Left kidney (tissue), 1 donor: ENCODE measurements at regions not wholly inside any gene's neighbourhood (a gene's known extent, or its start where the extent isn't known, plus 50 kb on each side); places are given as distances from the start of the nearest gene placed in this dataset.

ENCODE experiments used
- DNase-seq: peaks from one replicate; pipeline ENCODE4 v3.0.0-alpha.2; 2013

DNA sequence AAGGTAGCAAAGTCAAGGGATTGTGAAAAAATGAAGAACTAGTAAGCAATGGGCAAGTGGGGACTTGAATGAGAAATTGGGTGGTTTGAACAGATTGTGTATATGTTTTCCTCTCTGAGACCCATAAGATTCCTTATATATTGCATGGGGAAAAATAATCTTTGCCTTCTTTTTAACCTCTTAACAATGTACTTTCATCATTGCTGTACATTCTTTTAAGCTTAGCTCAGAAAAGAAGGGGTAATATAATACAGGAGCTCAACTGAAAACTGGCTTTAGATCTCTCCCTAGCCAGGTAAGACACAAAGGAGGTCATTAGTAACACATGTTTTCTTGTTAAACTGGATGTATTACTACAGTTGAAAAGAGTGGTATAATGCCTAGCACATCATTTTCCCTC, 287.2 kb downstream of the RNF144B start:
- DNase-seq = no peak

- no peak for DNase-seq
These were observed 288.7 kb downstream of the RNF144B start for GRCh38 chr6:18675881-18676280.

DNA sequence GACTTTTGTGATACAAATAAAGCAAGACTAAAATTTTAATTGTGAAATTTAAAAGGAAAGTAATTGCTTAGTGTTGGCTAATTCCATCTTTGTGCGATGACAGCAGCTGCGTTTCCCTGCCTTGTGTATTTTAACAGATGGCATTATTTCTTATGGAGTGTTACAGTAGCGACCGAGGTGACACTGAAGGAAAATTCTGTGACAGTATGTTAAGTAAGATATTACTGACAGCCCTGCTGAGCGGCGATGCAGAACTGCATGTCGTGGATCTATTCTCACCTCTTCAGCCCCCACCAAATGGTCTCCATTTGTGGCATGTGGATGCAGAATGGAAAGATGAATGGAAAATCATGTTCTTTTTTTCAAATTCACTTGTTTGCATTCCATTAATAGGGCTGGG, 289.4 kb downstream of the RNF144B start:
- no peak for DNase-seq

- DNase-seq = no peak
These were observed 293.7 kb downstream of the RNF144B start for GRCh38 chr6:18680842-18681241.

- no peak for DNase-seq
These were observed 294.8 kb downstream of the RNF144B start for GRCh38 chr6:18681832-18682503.

- no peak for DNase-seq
These were observed 297.2 kb downstream of the RNF144B start for GRCh38 chr6:18684343-18684742.

DNA sequence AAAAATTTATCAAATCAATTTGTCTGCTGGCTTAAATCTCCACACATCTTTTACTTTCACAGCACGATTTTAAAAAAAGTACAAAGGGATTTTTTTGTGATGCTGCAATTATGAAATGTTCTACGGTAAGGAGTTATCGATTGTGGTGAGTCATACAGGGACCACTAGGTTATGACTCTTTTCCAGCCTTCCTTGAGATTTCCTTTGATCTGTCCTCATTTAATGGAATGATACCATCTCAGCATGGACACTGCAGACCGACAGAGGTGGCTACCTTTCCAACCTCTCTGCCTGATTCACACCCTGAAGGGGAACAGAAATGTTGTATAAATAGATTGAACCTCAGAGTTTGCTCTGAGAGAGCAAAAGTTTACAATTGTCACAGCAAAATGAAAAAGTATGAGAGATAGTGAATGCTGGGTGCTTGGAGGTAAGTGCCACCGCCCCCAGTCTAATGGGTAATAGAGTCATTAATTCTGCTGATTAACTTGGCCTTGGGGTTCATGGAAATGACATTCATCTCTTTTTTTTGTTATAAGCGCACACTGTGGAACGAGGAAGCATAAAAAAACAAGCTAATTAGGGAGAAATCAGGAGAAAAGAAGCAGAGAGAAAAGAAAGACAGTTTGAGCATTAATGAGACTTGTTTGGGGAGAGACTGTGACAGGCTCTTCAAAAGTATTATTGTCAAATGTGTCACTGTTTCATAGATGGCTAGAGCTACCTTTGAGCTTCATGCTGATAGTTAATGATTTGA, 306.0 kb downstream of the RNF144B start:
- DNase-seq = no peak

GRCh38 chr6:18693881-18694280, 306.7 kb downstream of the RNF144B start:
- no peak for DNase-seq

DNA sequence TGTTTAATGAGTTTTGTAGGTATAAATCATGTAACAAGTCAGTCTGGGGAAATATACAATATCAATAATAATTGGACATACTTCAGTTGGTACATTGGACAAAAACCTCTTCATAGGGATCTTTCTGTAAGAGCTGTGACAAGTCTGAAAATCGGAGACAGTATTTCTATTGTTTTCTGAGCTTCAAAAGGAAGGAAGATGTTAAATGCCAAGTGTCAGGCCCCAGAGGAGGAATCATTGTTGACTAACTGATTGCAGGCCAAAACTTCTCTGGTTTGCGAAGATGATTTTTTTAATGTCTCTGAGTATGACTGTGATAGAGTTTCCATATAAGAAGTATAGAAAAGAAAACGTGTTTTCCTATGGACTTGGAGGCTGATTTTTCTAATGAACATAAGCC, 316.4 kb downstream of the RNF144B start:
- no peak for DNase-seq

DNA sequence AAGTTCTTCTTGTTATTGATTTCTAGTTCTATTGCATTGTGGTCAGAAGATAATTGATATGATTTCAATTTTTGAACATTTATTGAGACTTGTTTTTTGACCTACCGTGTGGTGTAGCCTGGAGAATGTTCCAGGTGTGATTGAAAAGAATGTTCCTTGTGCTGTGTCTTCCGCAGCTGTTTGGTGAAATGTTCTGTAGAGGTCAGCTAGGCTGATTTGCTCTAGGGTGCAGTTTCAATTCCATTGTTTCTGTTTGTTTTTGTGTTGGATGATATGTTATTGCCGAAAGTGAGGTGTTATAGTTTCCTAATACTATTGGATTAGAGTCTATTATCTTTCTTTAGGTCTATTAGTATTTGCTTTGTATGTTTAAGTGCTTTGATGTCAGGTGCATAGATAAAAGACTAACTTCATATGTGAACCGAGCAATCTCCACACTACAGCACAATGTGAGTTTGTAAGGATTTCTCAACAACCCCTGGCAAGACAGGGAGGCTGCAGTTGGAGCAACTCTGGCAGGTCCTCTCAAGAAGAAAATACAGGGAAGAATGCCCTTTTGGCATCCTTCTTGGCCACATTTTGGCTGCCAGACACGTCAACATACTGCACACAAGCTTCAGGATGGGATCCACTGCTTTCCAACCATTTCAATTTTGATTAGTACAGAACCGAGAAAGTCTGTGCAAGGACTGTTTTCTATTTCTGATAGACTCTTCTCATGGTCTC, 320.7 kb downstream of the RNF144B start:
- DNase-seq = no peak

GRCh38 chr6:18712595-18712994, 325.4 kb downstream of the RNF144B start:
- no peak for DNase-seq

DNA sequence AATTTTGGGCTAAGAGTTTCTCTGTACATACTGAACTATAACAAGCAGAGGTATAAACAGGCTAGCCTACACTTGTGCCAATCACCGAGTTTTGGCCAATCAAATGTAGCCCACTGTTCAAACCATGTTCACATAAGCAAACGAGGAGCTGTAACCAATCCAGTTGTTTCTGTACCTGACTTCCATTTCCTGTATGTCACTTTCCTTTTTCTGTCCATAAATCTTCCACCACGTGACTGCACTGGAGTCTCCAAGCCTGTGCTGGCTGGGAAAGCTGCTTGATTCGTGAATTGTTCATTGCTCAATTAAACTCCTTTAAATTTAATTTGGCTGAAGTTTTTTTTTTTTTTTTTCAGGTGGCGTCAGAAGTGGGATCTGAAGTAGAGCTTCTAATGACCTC, 332.9 kb downstream of the RNF144B start:
- peak; percentile 2 for DNase-seq

GRCh38 chr6:18724056-18724455, 336.9 kb downstream of the RNF144B start:
- no peak for DNase-seq

DNA sequence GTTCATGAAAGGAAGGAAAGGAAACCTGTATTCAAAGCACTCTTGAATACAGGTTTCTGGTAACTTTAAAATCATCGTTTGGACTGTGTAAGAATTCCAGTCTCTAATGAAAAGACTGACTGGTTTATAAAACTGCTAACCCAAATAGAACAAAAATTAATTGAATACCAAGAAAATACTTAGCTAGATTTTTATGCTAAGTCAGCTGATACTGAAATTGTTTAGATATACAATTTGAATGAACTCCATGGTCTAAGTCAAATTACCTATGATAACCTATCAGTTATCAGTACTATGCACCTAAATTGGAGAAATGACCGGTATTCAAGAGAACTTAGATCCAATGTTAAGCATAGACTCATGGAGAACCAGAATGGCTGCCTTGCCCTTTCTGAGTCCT, 338.3 kb downstream of the RNF144B start:
- DNase-seq = no peak

GRCh38 chr6:18733921-18734550, 346.9 kb downstream of the RNF144B start:
- DNase-seq = no peak

- no peak for DNase-seq
These were observed 354.6 kb downstream of the RNF144B start for GRCh38 chr6:18741741-18742140.

GRCh38 chr6:18742406-18742805, 355.3 kb downstream of the RNF144B start:
- no peak for DNase-seq

GRCh38 chr6:18746727-18747126, 359.6 kb downstream of the RNF144B start:
- no peak for DNase-seq

DNA sequence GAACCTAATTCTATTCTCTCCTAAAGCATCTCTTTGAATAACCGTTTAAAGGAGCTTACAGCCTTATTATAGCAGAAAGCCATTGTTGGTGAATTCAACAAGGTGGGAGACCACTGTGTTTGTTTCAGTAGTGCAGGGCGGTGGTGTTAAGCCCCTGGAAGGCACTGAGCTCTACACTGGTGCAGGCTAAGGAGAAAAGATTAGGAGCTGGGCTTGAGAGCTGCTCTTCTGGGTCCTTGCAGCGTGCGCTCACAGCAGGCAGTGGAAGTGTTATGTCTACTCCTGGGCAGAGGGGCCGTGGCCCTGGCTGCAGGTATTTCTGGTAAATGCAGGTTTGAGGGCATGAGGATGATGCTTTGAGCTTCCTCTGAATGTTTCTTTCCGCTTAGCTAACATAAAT, 361.2 kb downstream of the RNF144B start:
- DNase-seq = no peak

DNA sequence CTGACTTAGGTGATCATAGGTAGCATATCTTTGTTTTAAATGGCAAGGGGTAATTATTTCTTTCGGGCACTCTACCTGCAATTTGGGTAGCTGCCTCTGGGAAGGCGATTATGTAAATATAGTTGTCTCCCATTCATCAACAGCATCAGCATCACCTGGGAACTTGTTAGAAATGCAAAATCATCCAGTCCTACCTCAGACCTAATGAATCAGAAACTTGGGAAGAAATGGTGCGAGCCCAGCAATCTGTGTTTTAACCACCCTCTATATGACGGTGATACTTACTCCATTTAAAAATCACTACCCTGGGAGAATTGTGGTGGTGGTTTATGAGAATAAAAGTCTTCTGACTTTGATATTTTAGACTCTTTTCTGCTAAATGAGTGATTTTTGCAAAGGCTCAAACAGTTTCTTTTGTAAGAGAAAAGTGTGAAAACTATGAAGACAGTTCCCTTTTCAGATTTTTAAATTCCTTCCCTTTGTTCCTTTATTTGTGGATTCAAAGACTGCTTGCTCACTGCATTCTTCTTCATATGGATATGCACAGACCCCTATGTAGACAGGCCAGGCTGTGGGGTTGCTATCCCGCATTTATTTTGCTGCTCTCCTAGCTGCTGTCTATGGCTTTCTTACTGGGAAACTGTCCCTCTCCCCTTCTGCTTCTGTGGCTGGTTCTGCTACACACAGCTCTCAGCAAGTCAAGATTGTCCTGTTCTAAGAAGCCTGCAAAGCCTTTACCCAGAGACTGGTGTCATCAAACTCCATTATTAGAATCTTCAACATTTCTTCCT, 365.3 kb downstream of the RNF144B start:
- DNase-seq = no peak

GRCh38 chr6:18753076-18753475, 365.9 kb downstream of the RNF144B start:
- no peak for DNase-seq

- DNase-seq = no peak
These were observed 375.9 kb downstream of the RNF144B start for GRCh38 chr6:18763086-18763485.
